ENCODE measurements at regions not wholly inside any gene's neighbourhood (a gene's known extent, or its start where the extent isn't known, plus 50 kb on each side); places are given as distances from the start of the nearest gene placed in this dataset.
A peak's percentile ranks its signal among the peaks of the same experiment; 100 is the strongest.

DNA sequence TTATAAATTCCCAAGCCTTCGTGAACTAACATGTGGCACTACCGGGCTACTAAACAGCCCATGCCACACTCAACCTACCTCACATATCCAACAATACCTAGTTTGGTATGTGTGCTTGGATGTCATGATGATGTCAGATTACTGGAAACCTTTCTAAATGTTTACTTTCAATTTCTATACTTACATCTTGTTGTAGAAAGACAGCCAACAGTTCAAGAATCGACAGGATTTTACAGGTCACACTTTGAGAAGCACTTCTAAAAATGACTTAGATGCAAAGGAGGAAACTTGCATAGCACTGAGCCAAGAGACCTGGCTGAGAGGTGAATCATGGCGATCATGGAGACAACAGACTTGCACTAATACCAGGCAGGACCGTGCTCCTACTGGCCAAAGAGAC, 209.9 kb downstream of the COL4A1 start:
- no peak for DNase-seq

DNA sequence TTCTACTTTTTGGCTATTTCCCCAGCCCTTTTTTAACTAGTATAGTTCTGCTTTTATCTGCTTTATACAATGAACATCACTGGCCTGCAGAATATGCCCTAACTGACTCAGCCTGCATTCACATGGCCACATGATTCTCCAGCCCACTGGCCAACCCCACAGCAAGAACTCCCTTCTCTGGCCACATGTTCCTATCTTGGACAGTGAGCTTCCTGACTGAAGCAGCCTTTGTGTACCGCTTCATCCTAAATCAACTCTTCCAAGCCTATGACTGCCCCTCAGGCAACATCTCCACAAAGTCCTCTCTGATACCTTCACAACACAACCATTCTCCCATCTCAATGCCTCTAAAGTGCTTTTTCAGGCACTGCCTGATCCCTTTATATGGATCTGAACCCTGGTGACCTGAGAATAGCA, 214.1 kb downstream of the COL4A1 start:
- DNase-seq, result no peak

DNA sequence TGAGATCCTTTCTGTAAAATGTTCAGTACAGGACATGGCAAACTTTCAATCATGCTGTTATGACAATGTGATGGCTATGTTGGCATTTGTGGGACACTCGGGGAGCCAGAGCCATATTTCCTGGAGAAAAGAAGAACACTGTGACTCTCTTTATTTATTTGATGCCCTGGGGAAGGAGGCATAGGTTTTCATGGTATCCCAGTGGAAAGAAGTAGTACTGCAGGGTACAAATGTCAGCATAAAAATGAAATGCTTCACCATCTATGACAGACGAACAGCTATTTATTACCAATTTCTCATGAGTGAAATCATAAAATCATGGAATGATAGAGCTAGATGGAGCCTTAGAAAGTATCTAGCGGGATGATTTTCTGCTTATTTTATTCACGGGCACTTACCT, 217.1 kb downstream of the COL4A1 start:
- DNase-seq, result no peak

DNA sequence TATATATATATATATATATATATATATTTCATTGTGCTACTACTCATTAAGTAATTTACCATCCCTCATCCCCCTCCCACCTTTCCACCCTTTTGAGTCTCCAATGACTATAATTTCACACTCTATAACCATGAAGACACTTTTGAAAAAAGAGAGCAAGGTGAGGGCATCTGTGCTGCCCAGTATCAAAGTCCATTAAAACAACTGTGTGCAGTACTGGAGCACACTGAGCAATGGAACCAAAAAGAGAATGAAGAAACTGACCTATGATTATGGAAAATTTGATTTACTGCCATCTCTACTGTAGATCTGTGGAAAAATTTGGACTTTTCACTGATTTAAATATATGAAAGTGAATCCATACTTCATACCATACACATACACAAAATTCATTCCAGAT, 217.9 kb downstream of the COL4A1 start:
- DNase-seq, result no peak

DNA sequence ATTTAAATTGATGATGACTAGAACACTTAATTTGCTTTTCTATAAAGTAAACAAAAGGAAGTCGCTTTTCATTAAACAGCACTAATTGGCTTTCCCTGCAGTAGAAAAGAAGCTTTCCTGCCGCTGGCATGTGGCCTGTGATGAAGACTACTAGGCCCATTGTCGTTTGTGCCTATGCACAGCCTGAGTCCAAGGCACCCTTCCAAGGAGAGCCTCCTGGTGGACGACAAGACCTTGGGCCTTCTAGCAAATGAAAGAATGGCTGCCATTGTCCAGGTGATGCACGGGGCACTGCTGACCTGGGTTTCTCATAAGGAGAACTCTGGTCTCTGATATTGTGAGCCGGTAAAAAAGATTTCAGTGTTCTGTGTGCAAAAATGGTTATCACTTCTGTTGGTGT, 233.0 kb downstream of the COL4A1 start:
- no peak for DNase-seq

DNA sequence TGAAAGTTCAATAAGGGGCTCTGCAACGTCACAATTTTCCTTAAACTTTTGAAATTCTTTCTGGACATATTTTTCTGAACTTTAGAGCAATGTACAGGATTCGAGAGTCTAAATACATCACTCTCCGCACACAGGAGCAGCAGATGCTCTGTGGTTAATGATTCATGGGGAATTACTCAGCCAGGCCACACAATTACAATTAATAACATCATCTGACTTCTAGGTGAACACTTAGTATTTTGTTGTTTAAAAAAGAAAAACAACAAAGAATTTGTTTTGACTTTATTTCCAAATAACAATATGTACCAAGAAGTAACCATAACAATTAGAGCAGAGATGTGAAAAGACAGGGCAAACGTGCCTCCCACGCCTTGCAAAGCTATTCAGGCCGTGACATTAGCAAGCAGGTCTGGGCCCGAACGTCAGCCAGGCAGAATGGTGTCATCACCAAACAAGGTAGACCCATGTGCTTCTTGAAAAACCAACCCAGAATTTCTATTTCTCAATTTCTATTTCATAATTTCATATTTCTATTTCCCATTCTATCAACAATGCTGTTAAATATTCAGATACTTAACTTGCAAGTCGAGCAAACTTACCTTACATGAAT, 236.3 kb downstream of the COL4A1 start:
- no peak for DNase-seq

DNA sequence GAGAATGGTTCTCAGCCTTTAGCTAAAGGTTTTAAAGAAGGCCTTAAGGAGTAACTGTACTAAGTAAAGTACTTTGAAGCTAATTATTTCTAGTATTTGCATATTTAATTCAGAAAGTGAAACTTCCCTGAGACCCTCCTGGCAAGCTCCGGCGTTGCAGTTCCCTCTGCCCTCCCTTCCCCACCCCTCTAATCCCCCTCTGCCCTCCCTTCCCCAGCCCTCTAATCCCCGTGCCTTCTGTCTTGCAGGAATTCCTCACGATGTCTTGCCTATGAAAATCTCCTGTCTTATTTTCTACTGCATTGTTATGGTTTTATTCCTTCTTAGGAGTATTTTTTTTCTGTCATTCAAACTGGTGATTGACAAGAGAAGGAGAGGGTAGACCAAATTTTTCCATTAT, 236.9 kb downstream of the COL4A1 start:
- DNase-seq, result no peak

DNA sequence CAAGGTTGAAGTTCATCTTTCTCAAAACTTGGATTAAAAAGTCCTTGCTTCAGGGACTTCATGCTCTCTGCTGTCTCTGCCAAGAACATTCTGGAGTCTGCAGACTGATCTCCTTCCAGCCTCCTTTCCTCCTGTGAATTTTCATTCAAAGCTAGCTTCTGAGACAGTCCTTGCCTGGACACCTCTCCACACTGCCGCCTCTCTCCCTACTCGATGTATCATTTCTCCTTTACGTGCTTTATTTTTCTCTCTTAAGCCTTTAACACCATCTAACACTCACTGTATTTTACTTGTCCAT, 238.8 kb downstream of the COL4A1 start:
- no peak for DNase-seq

DNA sequence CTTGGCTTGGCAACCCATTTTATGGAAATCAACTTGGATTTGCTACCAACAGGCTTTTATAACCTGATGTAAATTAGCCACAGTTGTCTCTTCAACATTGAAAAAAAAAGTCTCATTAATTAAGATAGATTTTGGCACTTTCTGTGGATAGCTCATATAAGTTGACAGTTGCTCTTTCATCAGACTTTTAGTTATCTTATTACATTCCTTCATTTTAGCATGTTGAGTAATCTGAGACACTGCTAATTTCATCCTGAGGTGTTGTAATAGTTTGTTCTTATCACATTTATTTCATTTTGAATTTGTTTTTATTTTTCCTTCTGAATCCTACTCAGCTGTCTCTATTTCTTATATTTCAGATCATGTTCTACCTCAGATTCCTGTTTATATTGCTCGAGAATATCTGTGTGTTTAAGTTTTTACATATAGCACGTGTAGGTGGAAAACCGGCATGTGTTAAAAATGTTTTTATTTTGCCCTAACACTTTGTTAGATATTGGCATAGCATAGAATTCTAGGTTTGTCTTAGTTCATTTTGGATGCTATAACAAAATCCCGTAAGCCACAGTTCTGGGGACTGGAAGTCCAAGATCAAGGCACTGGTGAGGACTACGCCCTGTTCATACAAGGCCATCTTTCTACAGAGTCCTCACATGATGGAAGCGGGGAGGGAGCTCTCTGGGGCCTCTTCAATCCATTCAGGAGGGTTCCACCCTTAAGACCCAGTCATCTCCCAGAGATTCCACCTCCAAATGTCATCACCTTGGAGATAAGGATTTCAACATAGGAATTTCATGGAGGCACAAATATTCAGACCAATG, 239.4 kb downstream of the COL4A1 start:
- no peak for DNase-seq

DNA sequence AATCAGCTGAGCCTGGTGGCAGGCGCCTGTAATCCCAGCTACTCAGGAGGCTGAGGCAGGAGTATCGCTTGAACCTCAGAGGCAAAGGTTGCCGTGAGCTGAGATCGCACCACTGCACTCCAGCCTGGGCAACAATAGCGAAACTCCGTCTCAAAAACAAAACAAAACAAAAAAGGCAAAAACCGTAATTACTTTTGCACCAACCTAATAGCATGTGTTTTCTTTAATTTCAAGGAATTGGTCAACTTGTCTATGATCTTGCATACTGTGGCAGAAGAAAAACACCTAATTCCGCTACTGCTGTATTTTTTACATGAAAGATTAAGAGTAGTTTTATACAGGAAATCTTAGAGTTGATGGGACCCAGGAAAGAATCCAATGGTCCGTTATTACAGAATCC, 241.2 kb downstream of the COL4A1 start:
- DNase-seq, result no peak

DNA sequence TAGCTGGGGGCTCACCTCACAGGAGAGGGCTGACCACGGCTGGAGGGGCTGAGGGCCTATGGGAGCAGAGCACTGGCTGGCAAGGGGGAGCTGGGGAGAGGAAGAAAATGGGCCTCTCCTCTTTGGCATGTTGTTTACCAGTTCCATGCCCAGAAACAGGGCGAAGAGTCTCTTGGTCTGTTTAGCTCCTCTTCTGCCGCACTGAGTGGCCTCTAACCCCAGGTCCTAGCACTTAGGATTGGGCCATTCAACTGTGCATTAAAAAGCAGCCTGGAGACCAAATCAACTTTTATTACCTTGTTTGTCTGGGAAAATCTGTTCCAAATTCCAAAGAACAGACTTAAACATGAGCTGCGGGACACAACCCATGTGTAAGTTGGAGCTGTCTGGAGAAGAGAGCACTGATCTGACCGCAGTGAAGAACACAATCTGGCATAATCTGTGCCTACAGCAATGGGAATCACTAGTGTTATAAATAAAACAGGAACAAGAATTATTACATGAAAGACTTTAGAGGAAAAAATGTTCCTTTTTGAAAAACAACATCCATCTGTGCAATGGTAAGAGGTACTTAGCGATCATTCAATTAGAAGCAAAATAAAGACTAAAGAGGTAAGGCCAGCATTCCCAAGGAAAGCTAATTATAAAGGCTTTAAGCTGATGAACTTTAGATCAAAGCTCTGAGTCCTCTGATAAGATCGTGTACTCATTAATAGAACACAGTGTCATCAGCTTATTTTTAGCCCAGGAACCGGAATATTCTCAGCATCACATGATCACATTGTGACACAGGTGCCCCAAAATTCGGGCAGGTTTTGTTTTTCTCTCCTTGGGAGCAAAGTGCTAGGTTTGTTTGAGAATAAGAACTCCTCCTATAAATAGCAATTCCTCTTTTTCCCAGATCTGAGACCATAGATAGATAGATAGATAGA, 243.2 kb downstream of the COL4A1 start:
- no peak for DNase-seq

DNA sequence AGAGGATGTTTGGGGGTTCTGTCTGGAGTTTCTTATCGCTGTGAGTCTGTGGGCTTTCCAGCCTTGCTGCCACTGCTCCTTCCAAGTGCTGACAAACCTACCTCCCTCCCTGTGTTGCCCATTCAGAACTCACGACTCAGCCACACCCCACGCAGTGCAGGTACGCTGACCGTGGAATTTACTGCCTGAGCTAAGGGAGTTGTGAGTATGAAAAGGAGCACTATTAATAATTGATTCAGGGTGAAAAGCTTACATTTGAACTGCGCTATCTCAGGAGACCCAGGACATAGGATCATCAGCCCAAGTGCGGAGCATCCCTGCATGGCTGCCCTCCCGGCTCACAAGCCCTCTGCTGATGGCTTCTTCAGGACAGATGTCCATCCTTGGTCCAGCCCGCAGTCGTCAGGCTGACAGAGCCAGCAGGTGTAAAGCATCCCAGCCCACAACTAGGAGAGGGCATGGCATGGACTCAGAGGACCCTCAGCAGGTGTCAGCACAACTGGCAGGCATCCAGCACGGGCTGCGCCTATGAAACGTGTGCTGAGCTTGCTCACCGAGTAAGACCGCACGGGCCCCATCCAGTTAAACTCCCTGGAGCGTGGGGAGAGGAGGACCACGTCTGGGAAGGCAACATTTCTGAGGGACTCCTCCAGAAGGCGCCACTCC, 244.0 kb downstream of the COL4A1 start:
- no peak for DNase-seq

DNA sequence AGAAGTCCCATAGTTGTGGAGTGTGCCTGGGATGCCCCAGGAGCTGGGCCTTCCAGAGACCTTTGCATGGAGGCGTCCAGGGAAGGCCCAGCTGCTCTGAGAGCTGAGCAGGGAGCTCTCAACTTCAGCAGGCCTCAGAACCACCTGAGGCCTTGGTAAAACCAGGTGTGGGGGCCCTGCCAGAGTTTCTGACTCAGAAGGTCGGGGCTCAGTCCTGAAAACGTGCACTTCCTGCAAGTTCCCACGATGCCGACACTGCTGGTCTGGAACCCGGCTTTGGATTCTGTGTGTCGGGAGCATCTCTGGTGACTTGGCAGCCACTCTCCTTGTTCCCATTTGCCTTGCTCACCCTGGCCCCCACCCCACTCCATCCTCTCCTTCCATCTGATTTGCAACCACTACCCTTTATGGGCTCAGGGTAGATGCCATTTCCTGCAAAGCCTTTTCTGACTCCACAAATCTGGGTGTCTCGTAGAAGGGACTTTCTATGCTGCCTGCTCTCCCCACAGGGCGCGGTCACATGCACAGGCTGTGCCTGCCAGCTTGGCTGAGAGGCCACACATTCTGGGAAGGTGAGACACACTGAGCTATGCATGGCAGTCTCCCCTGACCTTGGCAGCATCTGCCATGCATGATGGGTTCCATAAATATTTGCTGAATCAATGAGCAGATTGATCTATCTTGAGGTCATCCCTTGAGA, 244.7 kb downstream of the COL4A1 start:
- no peak for DNase-seq

DNA sequence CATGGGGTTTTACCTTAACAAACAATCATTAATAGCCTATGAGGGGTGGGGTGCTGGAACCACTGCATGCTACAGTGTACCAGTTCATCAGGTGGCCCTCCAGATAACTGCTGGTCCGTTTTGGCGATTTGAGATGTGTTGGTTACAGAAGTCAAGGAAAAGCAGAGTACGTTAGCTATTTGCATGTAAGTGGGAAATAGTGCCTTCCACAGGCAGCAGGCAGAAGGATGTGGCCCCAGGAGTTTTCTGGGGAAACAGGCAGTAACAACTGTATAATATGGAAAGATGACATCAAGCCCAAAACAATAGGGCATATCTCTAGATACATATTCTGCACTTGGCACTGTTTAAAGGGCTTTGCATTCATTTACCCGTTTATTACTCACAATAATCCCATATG, 245.7 kb downstream of the COL4A1 start:
- no peak for DNase-seq

DNA sequence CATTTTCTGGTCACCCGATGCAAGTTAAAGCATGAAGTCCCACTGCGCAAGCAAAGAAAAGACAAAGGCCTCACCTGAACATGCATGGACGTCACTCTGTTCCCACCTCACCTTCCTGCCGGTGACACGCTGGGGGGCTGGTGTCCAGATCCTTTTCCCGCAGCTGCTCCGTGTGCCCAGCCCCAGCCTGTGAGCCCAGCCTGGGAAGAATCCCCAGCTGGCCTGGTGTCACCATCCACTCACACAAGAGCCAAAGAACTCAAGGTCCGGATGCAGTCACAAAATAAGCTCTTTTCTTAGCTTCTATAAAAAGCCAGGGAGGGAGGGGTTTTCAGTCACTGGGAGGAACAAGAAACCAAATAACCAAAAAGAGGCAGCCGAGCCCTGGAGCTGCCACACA, 249.9 kb downstream of the COL4A1 start:
- no peak for DNase-seq

DNA sequence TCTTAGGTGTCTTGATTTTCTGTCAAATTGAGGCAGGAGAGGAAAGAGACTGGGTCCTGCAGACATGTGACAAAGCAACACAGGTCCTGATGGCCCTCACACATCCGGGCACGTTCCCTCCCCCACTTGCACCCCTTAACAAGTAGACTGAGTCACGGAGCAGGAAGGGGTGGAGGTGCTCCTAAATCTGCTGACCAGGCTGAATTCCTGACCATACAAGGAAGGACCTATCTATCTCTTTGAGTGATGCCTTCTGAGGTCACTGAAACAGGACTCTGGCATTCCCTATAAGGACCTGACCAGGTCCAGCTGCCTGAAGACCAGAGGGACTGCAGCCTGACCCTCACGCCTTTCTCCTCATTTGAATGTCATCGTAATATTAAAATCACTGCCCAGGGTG, 250.3 kb downstream of the COL4A1 start:
- DNase-seq, result no peak

DNA sequence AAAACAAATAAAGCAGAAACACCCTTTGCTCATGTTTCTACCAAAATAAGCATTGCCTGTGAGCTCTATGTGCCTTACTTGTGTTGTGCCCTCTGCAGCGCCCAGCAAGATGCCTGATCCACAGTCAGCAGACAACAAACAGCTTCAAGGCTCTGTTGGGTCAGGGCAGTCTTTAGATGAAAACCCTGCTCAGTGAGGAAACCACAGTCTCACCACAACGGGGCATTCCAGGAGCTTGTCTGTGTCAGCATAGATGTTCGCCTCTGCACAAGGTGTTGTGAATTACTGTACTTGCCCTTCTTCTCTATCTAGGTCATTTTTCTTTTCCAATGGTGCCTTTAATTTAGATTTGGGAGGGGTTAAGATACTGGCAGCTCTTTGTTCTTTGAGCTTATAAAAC, 251.9 kb downstream of the COL4A1 start:
- no peak for DNase-seq

DNA sequence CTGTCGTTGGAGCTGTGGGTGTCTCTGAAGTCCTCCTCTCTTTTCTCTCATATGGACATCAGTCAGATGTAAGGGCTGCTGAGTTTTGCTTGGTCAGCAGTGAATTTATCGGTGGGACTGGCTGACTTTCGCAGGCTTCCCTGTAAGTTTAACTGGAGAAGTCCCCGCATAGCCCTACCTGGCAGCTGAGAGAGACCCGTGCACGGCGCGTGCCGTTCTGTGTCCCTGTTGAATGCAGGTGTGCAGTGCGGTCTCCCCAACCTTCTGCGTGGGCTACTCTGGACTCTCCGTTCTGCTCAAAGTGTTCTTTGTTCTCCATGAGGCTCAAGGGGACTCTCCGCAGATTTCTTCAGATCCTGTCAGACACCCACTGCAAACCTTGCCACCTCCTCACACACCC, 252.9 kb downstream of the COL4A1 start:
- DNase-seq, result no peak

DNA sequence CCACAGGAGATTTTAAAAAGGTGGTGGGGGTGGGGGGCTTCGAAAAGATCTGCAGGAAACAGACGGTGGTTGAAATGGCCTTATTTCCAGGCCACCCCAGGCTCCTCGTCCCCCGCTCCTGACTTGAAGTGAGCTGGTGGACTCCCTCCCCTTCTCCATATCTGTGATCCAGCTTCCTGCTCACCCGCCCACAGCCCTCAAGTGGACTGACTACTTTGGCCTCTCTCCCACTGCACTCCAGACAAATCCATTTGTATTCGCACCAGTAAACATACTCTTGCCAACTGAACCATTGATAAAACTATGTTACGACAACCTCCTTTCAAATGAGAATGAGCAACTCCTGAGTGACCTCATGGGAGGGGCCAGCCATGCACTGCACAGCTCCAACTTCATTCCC, 259.5 kb downstream of the COL4A1 start:
- peak; percentile 70 for DNase-seq

DNA sequence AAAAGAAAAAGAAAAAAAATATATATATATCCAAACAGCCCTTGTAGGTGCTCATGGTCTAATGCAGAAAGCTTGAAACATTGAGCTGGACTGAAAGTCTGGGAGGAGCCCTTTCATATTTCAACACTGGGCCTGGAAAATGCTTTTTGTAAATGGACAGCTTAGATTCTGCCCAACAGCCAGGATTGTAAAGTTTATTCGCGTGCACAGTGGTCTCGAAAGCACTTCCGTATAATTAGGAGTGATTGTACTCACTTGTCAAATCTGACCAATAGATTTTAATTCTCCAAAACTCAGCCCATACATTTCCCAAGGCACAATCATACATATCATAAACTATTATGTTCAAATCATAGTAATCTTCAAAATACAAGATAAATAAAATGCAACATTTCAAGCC, 260.1 kb downstream of the COL4A1 start:
- no peak for DNase-seq

DNA sequence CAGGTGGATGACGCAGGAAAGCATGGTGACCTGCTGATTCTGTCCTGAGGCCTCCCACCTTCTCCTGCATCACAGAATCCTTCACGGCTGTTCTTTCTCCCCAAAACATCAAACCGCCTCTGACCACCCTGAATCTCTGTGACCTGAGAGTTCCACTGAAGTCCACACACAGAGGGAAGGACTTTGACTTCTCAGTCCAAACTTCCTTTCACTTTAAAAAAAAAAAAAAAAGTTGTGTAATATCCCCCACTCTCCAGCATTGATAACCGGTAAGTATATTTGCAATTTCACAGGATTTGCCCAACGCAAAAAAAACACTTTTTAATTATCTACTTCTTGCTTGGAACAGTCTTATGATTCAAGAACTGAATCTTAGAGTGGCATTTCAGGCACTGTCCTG, 259.5 kb upstream of the IRS2 start:
- DNase-seq, result no peak

DNA sequence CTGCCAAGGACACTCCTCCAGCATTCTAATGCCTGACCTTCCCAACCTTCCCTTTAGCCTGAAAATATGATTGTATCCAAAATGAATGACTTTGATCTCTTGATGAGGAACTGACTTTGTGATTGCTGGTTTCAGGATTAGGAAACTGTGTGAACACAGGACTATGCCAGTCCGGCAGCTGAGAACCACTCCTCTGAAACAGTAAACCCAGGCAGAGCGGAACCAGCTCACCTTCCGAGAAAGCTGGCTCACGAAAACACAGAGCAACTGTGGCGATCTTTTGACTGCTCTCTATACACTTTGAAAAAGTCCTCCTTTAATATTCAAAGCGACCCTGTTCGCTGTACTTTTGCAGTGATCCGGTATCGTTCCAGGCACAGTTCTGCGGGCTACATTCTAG, 258.8 kb upstream of the IRS2 start:
- no peak for DNase-seq

Data from right hindlimb (tissue), 1 donor.